HCT116 (cell line): ENCODE measurements at regions not wholly inside any gene's neighbourhood (a gene's known extent, or its start where the extent isn't known, plus 50 kb on each side); places are given as distances from the start of the nearest gene placed in this dataset.

ENCODE experiments used
- ATAC-seq: fragments of 200-7000 bp; cut with Tn5 transposase; 2 replicates; pipeline ENCODE4 v1.9.1; 2020; ENCODE audit warnings: mild to moderate bottlenecking, moderate library complexity
- BruUV-seq: library from RNA; stranded (reverse); fragments of 400-500 nt; replicated peaks from 2 replicates; lab custom pipeline; 2021; lab: Mats Ljungman, UMichigan
- CTCF ChIA-PET: fragments of 300-600 bp; sonication (Branson Sonifier 250); formaldehyde crosslinking; loops from one replicate; lab custom pipeline; 2021; ENCODE audit warnings: antibody characterized with exemption; lab: Charles Lee
- POLR2A ChIA-PET: fragments of 300-600, 350-600 bp; sonication (Branson Sonifier 250); formaldehyde crosslinking; loops from one replicate; lab custom pipeline; 2021; ENCODE audit warnings: antibody characterized with exemption; lab: Charles Lee
- RAD21 ChIA-PET, 2 experiments: fragments of 300-600 bp; sonication (Branson Sonifier 250); formaldehyde crosslinking; loops; one replicate each; lab custom pipeline; 2023; ENCODE audit warnings: low total read pairs in 2 of 2; ENCODE audit not compliant: uncharacterized antibody in 2 of 2, unreplicated experiment in 2 of 2, low non-redundant PET in 1 of 2; lab: Charles Lee
- DNase-seq: peaks from one replicate; pipeline ENCODE4 v3.0.0-alpha.2; 2010; ENCODE audit warnings: low read depth, low spot score
- H2AFZ ChIP-seq: fragments of 200-600 bp; shearing (Covaris generic), sonication (generic); 2 replicates; pipeline ENCODE4 v1.6.1; 2017; ENCODE audit warnings: low read depth, mixed run types, mixed read lengths, antibody characterized with exemption, low read length; ENCODE audit not compliant: poor library complexity, severe bottlenecking
- H3K27ac ChIP-seq: 2 replicates; pipeline ENCODE4 v1.5.1; 2012; ENCODE audit warnings: low read depth, low read length
- H3K27me3 ChIP-seq: fragments of 200-600 bp; sonication (generic); 2 replicates; pipeline ENCODE4 v1.6.1; 2016; ENCODE audit warnings: mixed run types, low read length, mixed read lengths; ENCODE audit not compliant: insufficient read depth
- H3K36me3 ChIP-seq, 2 experiments: fragments of 200-500 bp in 1 of 2; fragments of 200-600 bp in 1 of 2; sonication (Bioruptor generic) in 1 of 2; sonication (generic) in 1 of 2; 2 replicates each; pipeline versions ENCODE4 v1.5.1 to v1.6.1; 2014 to 2016; ENCODE audit warnings: low read length in 2 of 2, inconsistent platforms in 1 of 2, mixed read lengths in 1 of 2, mixed run types in 1 of 2; ENCODE audit not compliant: insufficient read depth in 2 of 2, control insufficient read depth in 1 of 2
- H3K4me1 ChIP-seq, 2 experiments: fragments of 200-600 bp in 1 of 2; sonication (generic) in 1 of 2; 2 replicates each; pipeline versions ENCODE4 v1.5.1 to v1.6.1; 2012 to 2017; ENCODE audit warnings: low read length in 2 of 2, inconsistent platforms in 1 of 2, mild to moderate bottlenecking in 1 of 2, mixed read lengths in 1 of 2, mixed run types in 1 of 2, moderate library complexity in 1 of 2; ENCODE audit not compliant: insufficient read depth in 2 of 2, control insufficient read depth in 1 of 2
- H3K4me2 ChIP-seq: fragments of 200-600 bp; sonication (generic); 2 replicates; pipeline ENCODE4 v1.6.1; 2017; ENCODE audit warnings: mixed run types, low read length, mixed read lengths
- H3K4me3 ChIP-seq, 2 experiments: fragments of 200-600 bp in 1 of 2; sonication (generic) in 1 of 2; replicated peaks in 1 of 2; 2 replicates each; pipeline ENCODE4 v1.5.1; 2011 to 2016; ENCODE audit warnings: low read length in 2 of 2, control low read depth in 1 of 2, low read depth in 1 of 2, mild to moderate bottlenecking in 1 of 2, mixed read lengths in 1 of 2, mixed run types in 1 of 2
- H3K79me2 ChIP-seq: fragments of 200-600 bp; sonication (generic); 2 replicates; pipeline ENCODE4 v1.6.1; 2017; ENCODE audit warnings: mild to moderate bottlenecking, mixed run types, low read length, moderate library complexity, mixed read lengths; ENCODE audit not compliant: insufficient read depth
- H3K9ac ChIP-seq: fragments of 200-600 bp; sonication (generic); 2 replicates; pipeline ENCODE4 v1.6.1; 2016; ENCODE audit warnings: low read length, mixed read lengths
- H3K9me2 ChIP-seq: fragments of 200-600 bp; sonication (generic), shearing (Covaris generic); 2 replicates; pipeline ENCODE4 v1.6.1; 2017; ENCODE audit warnings: mixed run types, mild to moderate bottlenecking, moderate library complexity; ENCODE audit not compliant: insufficient read depth
- H3K9me3 ChIP-seq, 2 experiments: fragments of 200-500 bp in 1 of 2; fragments of 200-600 bp in 1 of 2; sonication (Bioruptor generic) in 1 of 2; sonication (generic) in 1 of 2; 2 replicates each; pipeline ENCODE4 v1.6.1; 2014 to 2017; ENCODE audit warnings: low read length in 2 of 2, mixed read lengths in 2 of 2, inconsistent platforms in 1 of 2, low read depth in 1 of 2, mild to moderate bottlenecking in 1 of 2, mixed run types in 1 of 2, moderate library complexity in 1 of 2; ENCODE audit not compliant: control insufficient read depth in 1 of 2, insufficient read depth in 1 of 2
- H4K20me1 ChIP-seq: fragments of 200-600 bp; sonication (generic), shearing (Covaris generic); 2 replicates; pipeline ENCODE4 v1.6.1; 2017; ENCODE audit warnings: mixed run types, mild to moderate bottlenecking, moderate library complexity; ENCODE audit not compliant: insufficient read depth
- CBX3 ChIP-seq: IDR thresholded peaks from 2 replicates; pipeline ENCODE4 v1.6.1; 2012; ENCODE audit warnings: low read depth
- EZH2phosphoT487 ChIP-seq: fragments of 200-600 bp; IDR thresholded peaks from 2 replicates; pipeline ENCODE4 v1.6.1; 2018; ENCODE audit warnings: antibody characterized with exemption, borderline replicate concordance
- FOSL1 ChIP-seq: IDR thresholded peaks from 2 replicates; pipeline ENCODE4 v1.6.1; 2012; ENCODE audit warnings: low read depth
- POLR2A ChIP-seq: IDR thresholded peaks from 2 replicates; pipeline ENCODE4 v1.7.0; 2011; ENCODE audit warnings: borderline replicate concordance; ENCODE audit not compliant: insufficient read depth, insufficient read length; ENCODE audit errors: extremely low read depth
- RAD21 ChIP-seq: IDR thresholded peaks from 2 replicates; pipeline ENCODE4 v1.6.1; 2012; ENCODE audit warnings: low read depth, mild to moderate bottlenecking
- SP1 ChIP-seq: IDR thresholded peaks from 2 replicates; pipeline ENCODE4 v1.6.1; 2012; ENCODE audit warnings: low read depth
- YY1 ChIP-seq: IDR thresholded peaks from 2 replicates; pipeline ENCODE4 v1.6.1; 2011; ENCODE audit warnings: low read length, low read depth, moderate library complexity, mild to moderate bottlenecking; ENCODE audit not compliant: insufficient replicate concordance; ENCODE audit errors: extremely low read depth
- ZNF274 ChIP-seq: fragments of 200-500 bp; sonication (Bioruptor generic); IDR thresholded peaks from 2 replicates; pipeline ENCODE4 v1.6.1; 2014; ENCODE audit warnings: mild to moderate bottlenecking, low read depth, low read length, inconsistent platforms
- intact Hi-C: fragments of 100-400 bp; cut with micrococcal nuclease; formaldehyde crosslinking; loops from 2 replicates; pipeline ENCODE4 v1.10.0; 2022
- TF ChIP-seq, protein P1 (sequence below): IDR thresholded peaks from 2 replicates; pipeline ENCODE4 v1.6.1; 2012
- TF ChIP-seq, protein P2 (sequence below): IDR thresholded peaks from 2 replicates; pipeline ENCODE4 v1.6.1; 2011; ENCODE audit warnings: mild to moderate bottlenecking, low read length, moderate library complexity; ENCODE audit not compliant: insufficient replicate concordance; ENCODE audit errors: extremely low read depth

DNA sequence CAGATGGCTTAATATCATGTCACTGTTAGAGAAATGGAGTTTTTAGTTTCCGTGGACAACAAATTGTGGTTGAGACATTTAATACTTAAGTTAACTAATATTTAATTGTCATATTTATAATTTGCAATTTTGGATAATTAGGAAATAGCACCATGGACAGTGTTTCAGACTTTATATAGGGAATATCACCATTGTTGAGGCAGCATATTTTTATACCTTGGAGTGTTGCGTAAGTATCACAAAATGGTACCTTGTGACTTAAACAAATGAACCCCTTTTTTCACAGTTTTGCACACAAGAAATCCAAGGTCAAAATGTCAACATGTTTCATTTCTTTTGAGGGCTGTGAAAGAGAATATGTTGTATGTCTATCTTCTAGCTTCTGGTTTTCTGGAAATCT, 539.9 kb downstream of the TECRL start:
- Histone ChIP-seq H4K20me1 (no peaks in the 10 kb centered on the region), H3K4me2 (no peak overlapping the region), H3K27ac (no peak overlapping the region), H2AFZ (no peak overlapping the region), H3K36me3 (no peaks in the 10 kb centered on the region), H3K27me3 (no peaks in the 10 kb centered on the region), H3K4me1 (no peaks in the 10 kb centered on the region), H3K9me3 (peaks cover 13 to 27% of the 10 kb centered on the region in 2 experiments; a peak in 3 of 4 replicates), H3K9me2 (no peaks in the 10 kb centered on the region), H3K4me3 (no peak overlapping the region), H3K9ac (no peak overlapping the region), H3K79me2 (no peaks in the 10 kb centered on the region)
- CTCF ChIA-PET, result no interaction called here
- DNase-seq (no peak), ATAC-seq (no peak)
- BruUV-seq, result no TSS peak
- RAD21 ChIA-PET, result no interaction called here
- POLR2A ChIA-PET, result no interaction called here
- no peak for TF ChIP-seq RAD21
- TF ChIP-seq CBX3, result no peak
- no peak for TF ChIP-seq ZNF274
- TF ChIP-seq EZH2phosphoT487, result no peak
- TF ChIP-seq, protein P1, sequence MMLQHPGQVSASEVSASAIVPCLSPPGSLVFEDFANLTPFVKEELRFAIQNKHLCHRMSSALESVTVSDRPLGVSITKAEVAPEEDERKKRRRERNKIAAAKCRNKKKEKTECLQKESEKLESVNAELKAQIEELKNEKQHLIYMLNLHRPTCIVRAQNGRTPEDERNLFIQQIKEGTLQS, result no peak
- no peak for TF ChIP-seq POLR2A
- TF ChIP-seq YY1, result no peak
- TF ChIP-seq, protein P2, sequence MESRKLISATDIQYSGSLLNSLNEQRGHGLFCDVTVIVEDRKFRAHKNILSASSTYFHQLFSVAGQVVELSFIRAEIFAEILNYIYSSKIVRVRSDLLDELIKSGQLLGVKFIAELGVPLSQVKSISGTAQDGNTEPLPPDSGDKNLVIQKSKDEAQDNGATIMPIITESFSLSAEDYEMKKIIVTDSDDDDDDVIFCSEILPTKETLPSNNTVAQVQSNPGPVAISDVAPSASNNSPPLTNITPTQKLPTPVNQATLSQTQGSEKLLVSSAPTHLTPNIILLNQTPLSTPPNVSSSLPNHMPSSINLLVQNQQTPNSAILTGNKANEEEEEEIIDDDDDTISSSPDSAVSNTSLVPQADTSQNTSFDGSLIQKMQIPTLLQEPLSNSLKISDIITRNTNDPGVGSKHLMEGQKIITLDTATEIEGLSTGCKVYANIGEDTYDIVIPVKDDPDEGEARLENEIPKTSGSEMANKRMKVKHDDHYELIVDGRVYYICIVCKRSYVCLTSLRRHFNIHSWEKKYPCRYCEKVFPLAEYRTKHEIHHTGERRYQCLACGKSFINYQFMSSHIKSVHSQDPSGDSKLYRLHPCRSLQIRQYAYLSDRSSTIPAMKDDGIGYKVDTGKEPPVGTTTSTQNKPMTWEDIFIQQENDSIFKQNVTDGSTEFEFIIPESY, result no peak
- no peak for TF ChIP-seq SP1
- TF ChIP-seq FOSL1, result no peak
- intact Hi-C loops, result no loop called here
